Activated B cell treated with CpG ODN at 0.5 μM for 24 hours (primary cell): ENCODE measurements at regions not wholly inside any gene's neighbourhood (a gene's known extent, or its start where the extent isn't known, plus 50 kb on each side); places are given as distances from the start of the nearest gene placed in this dataset.

ENCODE experiments used
- ATAC-seq: fragments of 200-7000 bp; cut with Tn5 transposase; one replicate; pipeline ENCODE4 v1.10.0; 2021; ENCODE audit warnings: low read depth, mild to moderate bottlenecking, moderate library complexity
- CTCF ChIA-PET: fragments of 350-600 bp; sonication (Branson Sonifier 250); formaldehyde crosslinking; loops from one replicate; lab custom pipeline; 2021; ENCODE audit warnings: antibody characterized with exemption; lab: Charles Lee
- POLR2A ChIA-PET: fragments of 350-600 bp; sonication (Branson Sonifier 250); formaldehyde crosslinking; loops from one replicate; lab custom pipeline; 2021; ENCODE audit warnings: antibody characterized with exemption; lab: Charles Lee
- DNase-seq: peaks from one replicate; pipeline ENCODE4 v3.0.0; 2022
- H3K27ac Mint-ChIP-seq: one replicate; pipeline ENCODE4 v1.8.0; 2020; ENCODE audit warnings: mixed read lengths
- H3K27me3 Mint-ChIP-seq: one replicate; pipeline ENCODE4 v1.8.0; 2021; ENCODE audit warnings: mixed read lengths
- H3K36me3 Mint-ChIP-seq: one replicate; pipeline ENCODE4 v1.8.0; 2021; ENCODE audit warnings: low read depth, mixed read lengths
- H3K4me1 Mint-ChIP-seq: one replicate; pipeline ENCODE4 v1.8.0; 2021; ENCODE audit warnings: mixed read lengths
- H3K4me3 Mint-ChIP-seq: one replicate; pipeline ENCODE4 v1.8.0; 2020; ENCODE audit warnings: mild to moderate bottlenecking, mixed read lengths
- H3K9me3 Mint-ChIP-seq: one replicate; pipeline ENCODE4 v1.8.0; 2020; ENCODE audit warnings: mixed read lengths
- CTCF ChIP-seq: fragments of 200-600 bp; IDR thresholded peaks from one replicate; pipeline ENCODE4 v1.8.0; 2022; ENCODE audit warnings: antibody characterized with exemption, mild to moderate bottlenecking
- intact Hi-C: fragments of 100-400 bp; cut with micrococcal nuclease; formaldehyde crosslinking; loops from one replicate; pipeline ENCODE4 v1.15.1; 2024

DNA sequence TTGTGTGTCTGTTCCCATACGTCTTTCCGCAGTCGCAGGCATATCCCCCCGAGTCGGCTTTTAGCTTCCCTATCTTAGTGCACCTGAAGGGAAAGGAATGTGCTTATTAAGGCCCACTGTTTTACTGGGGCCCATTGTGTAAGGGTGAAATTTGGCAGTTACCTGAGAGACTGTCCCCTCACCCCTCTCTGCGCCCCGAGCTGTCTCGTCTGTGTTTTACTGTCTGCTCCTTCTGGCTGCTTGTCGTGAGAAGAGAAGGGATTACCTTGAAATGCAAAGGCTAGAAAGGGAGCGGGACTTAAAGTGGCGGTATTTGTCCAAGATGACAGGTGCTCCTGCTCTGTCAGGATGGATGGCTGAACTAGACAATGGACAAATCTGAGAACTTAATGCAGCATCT is 233.0 kb upstream of the POU1F1 start:
- Mint-ChIP-seq H3K4me3 (no peak overlapping the region), H3K4me1 (no peaks in the 10 kb centered on the region), H3K9me3 (no peaks in the 10 kb centered on the region), H3K27ac (no peak overlapping the region), H3K27me3 (no peaks in the 10 kb centered on the region), H3K36me3 (no peaks in the 10 kb centered on the region)
- ChIA-PET POLR2A (no interaction called here), CTCF (no interaction called here)
- ATAC-seq (no peak), DNase-seq (no peak)
- no peak for TF ChIP-seq CTCF
- intact Hi-C loops, result no loop called here

DNA sequence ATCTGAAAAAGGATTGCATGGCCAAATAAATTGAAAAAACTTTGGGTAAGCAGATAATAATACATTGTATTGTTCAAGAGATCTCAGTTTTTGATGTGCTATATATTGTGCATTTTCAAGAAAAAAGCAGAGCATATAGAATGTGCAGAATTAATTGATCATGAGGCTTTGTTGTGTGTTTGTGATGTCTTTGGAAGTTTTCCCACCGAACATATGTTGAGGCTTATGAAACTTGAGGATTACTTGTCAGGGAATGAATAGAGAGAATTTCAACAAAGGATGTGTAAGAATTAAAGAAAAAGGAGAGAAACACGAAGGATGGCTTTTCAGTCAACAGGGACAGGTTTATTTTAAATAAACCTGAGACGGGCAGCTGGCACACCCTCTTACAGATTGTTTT is 232.5 kb upstream of the POU1F1 start:
- CTCF ChIA-PET, result no interaction called here

GRCh38 chr3:87507753-87508152 is 231.4 kb upstream of the POU1F1 start:
- Mint-ChIP-seq H3K27ac (no peak overlapping the region), H3K4me3 (no peak overlapping the region), H3K27me3 (no peaks in the 10 kb centered on the region), H3K4me1 (no peaks in the 10 kb centered on the region), H3K36me3 (no peaks in the 10 kb centered on the region), H3K9me3 (no peaks in the 10 kb centered on the region)
- DNase-seq (no peak), ATAC-seq (no peak)
- intact Hi-C loops, result no loop called here
- POLR2A ChIA-PET, result no interaction called here
- CTCF ChIA-PET, result no interaction called here
- no peak for TF ChIP-seq CTCF

More for the DNA sequence above, 232.5 kb upstream of the POU1F1 start:
- Mint-ChIP-seq H3K9me3 (no peaks in the 10 kb centered on the region), H3K4me1 (no peaks in the 10 kb centered on the region), H3K4me3 (no peak overlapping the region), H3K36me3 (no peaks in the 10 kb centered on the region), H3K27ac (no peak overlapping the region), H3K27me3 (no peaks in the 10 kb centered on the region)
- DNase-seq (no peak), ATAC-seq (no peak)
- POLR2A ChIA-PET, result no interaction called here
- no peak for TF ChIP-seq CTCF
- intact Hi-C loops, result no loop called here

DNA sequence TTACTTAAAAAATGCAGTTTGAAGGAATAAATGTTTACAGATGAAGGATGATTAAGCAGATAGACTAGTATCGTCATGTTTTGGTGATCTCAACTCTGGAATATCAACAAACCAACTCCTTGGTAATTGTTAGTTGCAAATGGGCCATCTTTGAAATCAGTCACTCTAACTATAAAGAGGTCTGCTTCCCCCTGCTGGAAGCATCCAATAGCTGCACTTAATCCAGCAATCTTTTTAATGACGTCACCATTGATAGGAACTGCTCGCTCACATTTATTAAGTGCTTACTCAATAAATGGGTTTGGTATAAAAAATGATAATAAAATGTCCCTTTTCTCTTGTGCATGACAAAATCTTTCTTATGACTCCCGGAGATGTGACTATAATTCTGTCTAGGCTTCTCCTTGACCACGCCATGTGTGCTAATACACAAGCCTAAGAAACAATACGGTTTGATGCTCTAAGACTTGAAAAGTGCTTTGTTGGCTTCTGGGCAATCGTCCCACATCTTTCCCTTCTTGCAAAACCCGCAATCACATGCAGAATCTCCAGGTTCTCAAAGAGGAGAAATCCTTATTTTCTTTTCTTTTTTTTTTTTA is 227.6 kb upstream of the POU1F1 start:
- H3K27me3 Mint-ChIP-seq, result no peaks in the 10 kb centered on the region
- no peak for TF ChIP-seq CTCF
- no peak overlapping the region for H3K27ac Mint-ChIP-seq
- no peak overlapping the region for H3K4me3 Mint-ChIP-seq
- DNase-seq, result no peak
- CTCF ChIA-PET, result no interaction called here
- intact Hi-C loops, result no loop called here
- POLR2A ChIA-PET, result no interaction called here
- ATAC-seq, result peak; percentile 28
- H3K36me3 Mint-ChIP-seq, result no peaks in the 10 kb centered on the region
- no peaks in the 10 kb centered on the region for H3K9me3 Mint-ChIP-seq
- no peaks in the 10 kb centered on the region for H3K4me1 Mint-ChIP-seq

DNA sequence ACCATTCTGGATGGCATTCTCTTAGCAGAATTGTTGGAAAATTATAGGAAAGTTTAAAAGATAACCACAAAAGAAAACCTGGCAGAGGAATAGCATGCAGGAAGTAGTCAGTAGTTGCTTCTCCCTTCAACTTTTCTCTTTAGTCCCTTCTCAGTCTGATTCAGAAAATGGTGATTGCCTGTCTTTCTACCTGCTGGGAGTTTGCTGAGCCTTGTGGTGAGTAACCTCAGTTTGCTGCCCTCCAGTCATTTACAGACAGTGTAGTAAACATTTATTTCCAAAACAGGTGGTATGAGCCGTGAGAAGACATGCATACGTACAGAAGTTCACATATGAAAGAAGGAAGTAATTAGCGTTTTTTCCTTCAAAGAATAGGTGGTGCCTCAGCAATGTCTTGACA is 224.7 kb upstream of the POU1F1 start:
- Mint-ChIP-seq H3K27me3 (peaks cover 1% of the 10 kb centered on the region), H3K4me1 (no peaks in the 10 kb centered on the region), H3K9me3 (no peaks in the 10 kb centered on the region), H3K4me3 (no peak overlapping the region), H3K27ac (no peak overlapping the region), H3K36me3 (no peaks in the 10 kb centered on the region)
- POLR2A ChIA-PET, result no interaction called here
- no peak for TF ChIP-seq CTCF
- CTCF ChIA-PET, result no interaction called here
- DNase-seq (no peak), ATAC-seq (no peak)
- intact Hi-C loops, result no loop called here
